Neuronal stem cell (in vitro differentiated cells): ENCODE measurements at regions not wholly inside any gene's neighbourhood (a gene's known extent, or its start where the extent isn't known, plus 50 kb on each side); places are given as distances from the start of the nearest gene placed in this dataset.

Source experiments
- DNase-seq: peaks from one replicate; pipeline ENCODE4 v3.0.0-alpha.2; 2013; ENCODE audit warnings: low spot score
- H2AFZ ChIP-seq: one replicate; pipeline ENCODE4 v1.6.1; 2013; ENCODE audit warnings: mild to moderate bottlenecking, low read length, inconsistent platforms
- H2AK5ac ChIP-seq: 2 replicates; pipeline ENCODE4 v1.6.1; 2013; ENCODE audit warnings: low read depth, mild to moderate bottlenecking, inconsistent platforms, low read length, moderate library complexity, mixed read lengths
- H2BK120ac ChIP-seq: 2 replicates; pipeline ENCODE4 v1.6.1; 2013; ENCODE audit warnings: low read depth, mild to moderate bottlenecking, inconsistent platforms, low read length, moderate library complexity, mixed read lengths
- H2BK12ac ChIP-seq: one replicate; pipeline ENCODE4 v1.6.1; 2013; ENCODE audit warnings: low read length, inconsistent platforms
- H2BK15ac ChIP-seq: 2 replicates; pipeline ENCODE4 v1.6.1; 2013; ENCODE audit warnings: mild to moderate bottlenecking, low read length, inconsistent platforms, mixed read lengths
- H2BK5ac ChIP-seq: one replicate; pipeline ENCODE4 v1.6.1; 2013; ENCODE audit warnings: inconsistent platforms, mild to moderate bottlenecking, low read length, moderate library complexity
- H3K14ac ChIP-seq: one replicate; pipeline ENCODE4 v1.6.1; 2013; ENCODE audit warnings: low read length, inconsistent platforms
- H3K18ac ChIP-seq: 2 replicates; pipeline ENCODE4 v1.6.1; 2013; ENCODE audit warnings: low read length, inconsistent platforms
- H3K23ac ChIP-seq: 2 replicates; pipeline ENCODE4 v1.6.1; 2013; ENCODE audit warnings: low read depth, mild to moderate bottlenecking, mixed read lengths, low read length, inconsistent platforms; ENCODE audit not compliant: poor library complexity
- H3K27ac ChIP-seq: replicated peaks from 3 replicates; pipeline ENCODE4 v1.5.1; 2013; ENCODE audit warnings: low read length, inconsistent platforms
- H3K27me3 ChIP-seq, 3 experiments: 2 replicates each; pipeline ENCODE4 v1.6.1; 2013; ENCODE audit warnings: low read length in 3 of 3, mild to moderate bottlenecking in 2 of 3, inconsistent platforms in 1 of 3, low read depth in 1 of 3, mixed read lengths in 1 of 3, moderate library complexity in 1 of 3; ENCODE audit not compliant: control insufficient read depth in 3 of 3, insufficient read depth in 3 of 3
- H3K36me3 ChIP-seq, 2 donors: replicated peaks in 1 of 2; 2 replicates each; pipeline ENCODE4 v1.6.1; 2013; ENCODE audit warnings: low read length in 2 of 2; ENCODE audit not compliant: control insufficient read depth in 2 of 2, insufficient read depth in 2 of 2
- H3K4ac ChIP-seq: 2 replicates; pipeline ENCODE4 v1.6.1; 2013; ENCODE audit warnings: inconsistent platforms, mild to moderate bottlenecking, low read length, moderate library complexity
- H3K4me1 ChIP-seq, 2 donors: 1 replicate in 1 of 2; 2 replicates in 1 of 2; pipeline ENCODE4 v1.6.1; 2013; ENCODE audit warnings: low read length in 2 of 2, low read depth in 1 of 2; ENCODE audit not compliant: control insufficient read depth in 2 of 2, insufficient read depth in 1 of 2
- H3K4me2 ChIP-seq: one replicate; pipeline ENCODE4 v1.6.1; 2013; ENCODE audit warnings: mild to moderate bottlenecking, low read length, inconsistent platforms; ENCODE audit not compliant: insufficient read depth, poor library complexity, severe bottlenecking
- H3K4me3 ChIP-seq, 2 donors: 2 replicates each; pipeline ENCODE4 v1.5.1; 2013; ENCODE audit warnings: low read length in 2 of 2, mild to moderate bottlenecking in 2 of 2, inconsistent platforms in 1 of 2, moderate library complexity in 1 of 2
- H3K79me1 ChIP-seq: one replicate; pipeline ENCODE4 v1.6.1; 2013; ENCODE audit warnings: low read depth, mild to moderate bottlenecking, inconsistent platforms, low read length, moderate library complexity
- H3K9ac ChIP-seq: one replicate; pipeline ENCODE4 v1.6.1; 2013; ENCODE audit warnings: mild to moderate bottlenecking, low read depth, low read length, inconsistent platforms; ENCODE audit not compliant: poor library complexity
- H3K9me3 ChIP-seq, 2 donors: replicated peaks in 1 of 2; 2 replicates each; pipeline versions ENCODE3 to v1.6.1; 2013; ENCODE audit warnings: low read length in 2 of 2, mild to moderate bottlenecking in 2 of 2, inconsistent platforms in 1 of 2, low read depth in 1 of 2, mixed read lengths in 1 of 2, moderate library complexity in 1 of 2; ENCODE audit not compliant: control insufficient read depth in 2 of 2, insufficient read depth in 1 of 2
- H4K8ac ChIP-seq: one replicate; pipeline ENCODE4 v1.6.1; 2013; ENCODE audit warnings: low read depth, mild to moderate bottlenecking, inconsistent platforms, low read length, moderate library complexity
- H4K91ac ChIP-seq: one replicate; pipeline ENCODE4 v1.6.1; 2013; ENCODE audit warnings: low read length, low read depth, mild to moderate bottlenecking, inconsistent platforms; ENCODE audit not compliant: poor library complexity
- WGBS, 2 donors: extraction: QIAGEN DNeasy Blood & Tissue Kit; methylation state at CpG; one replicate each; pipeline ENCODE4 v1.1.7; 2013; ENCODE audit warnings: missing lambda C conversion rate in 2 of 2, mixed read lengths in 1 of 2; ENCODE audit not compliant: insufficient read length in 2 of 2, insufficient replicate concordance in 1 of 2; ENCODE audit errors: extremely low coverage in 2 of 2; 5-methylcytosine and 5-hydroxymethylcytosine counted together

- Histone ChIP-seq H3K9ac (no peak overlapping the region), H3K9me3 (peaks cover 0 to 2% of the 10 kb centered on the region in 2 donors), H3K4me3 (no peak overlapping the region), H2BK15ac (no peak overlapping the region), H3K4me2 (no peak overlapping the region), H3K27me3 (no peaks in the 10 kb centered on the region), H2BK5ac (no peak overlapping the region), H3K4ac (no peak overlapping the region), H3K36me3 (no peaks in the 10 kb centered on the region), H2BK120ac (no peak overlapping the region), H3K23ac (no peak overlapping the region), H3K18ac (no peak overlapping the region), H3K79me1 (no peaks in the 10 kb centered on the region), H4K91ac (no peak overlapping the region), H2BK12ac (no peak overlapping the region), H3K14ac (no peak overlapping the region), H2AFZ (no peak overlapping the region), H3K4me1 (no peaks in the 10 kb centered on the region), H3K27ac (no peak overlapping the region), H2AK5ac (no peak overlapping the region), H4K8ac (no peak overlapping the region)
- no CpG with 5 or more reads among the region's 2 CpGs for WGBS, 2 donors
- no peak for DNase-seq
Observed at GRCh38 chr4:30811296-30811695, 91.1 kb downstream of the PCDH7 start.

- Histone ChIP-seq H3K79me1 (no peaks in the 10 kb centered on the region), H3K9ac (no peak overlapping the region), H2AFZ (no peak overlapping the region), H3K27me3 (no peaks in the 10 kb centered on the region), H2BK15ac (no peak overlapping the region), H2BK5ac (no peak overlapping the region), H3K4me1 (no peaks in the 10 kb centered on the region), H3K9me3 (peaks cover 0 to 2% of the 10 kb centered on the region in 2 donors), H2AK5ac (no peak overlapping the region), H3K4ac (no peak overlapping the region), H4K91ac (no peak overlapping the region), H3K14ac (no peak overlapping the region), H4K8ac (no peak overlapping the region), H3K4me2 (no peak overlapping the region), H3K4me3 (no peak overlapping the region), H2BK12ac (no peak overlapping the region), H3K36me3 (no peaks in the 10 kb centered on the region), H2BK120ac (no peak overlapping the region), H3K27ac (no peak overlapping the region), H3K23ac (no peak overlapping the region), H3K18ac (no peak overlapping the region)
- no CpG with 5 or more reads among the region's 2 CpGs for WGBS, 2 donors
- DNase-seq = no peak
Observed at GRCh38 chr4:30815685-30816084, 95.5 kb downstream of the PCDH7 start.

- no peak overlapping the region for H3K23ac ChIP-seq
- H2BK120ac ChIP-seq = no peak overlapping the region
- H3K4me3 ChIP-seq = no peak overlapping the region
- H4K8ac ChIP-seq = no peak overlapping the region
- H2AFZ ChIP-seq = no peak overlapping the region
- H2BK12ac ChIP-seq = no peak overlapping the region
- H2AK5ac ChIP-seq = no peak overlapping the region
- no peak overlapping the region for H2BK15ac ChIP-seq
- no peak overlapping the region for H3K18ac ChIP-seq
- no peak overlapping the region for H3K4me2 ChIP-seq
- H4K91ac ChIP-seq = no peak overlapping the region
- no peaks in the 10 kb centered on the region for H3K79me1 ChIP-seq
- WGBS, 2 donors = no CpG with 5 or more reads among the region's 1 CpG
- peaks cover 0 to 2% of the 10 kb centered on the region in 2 donors for H3K9me3 ChIP-seq
- no peak for DNase-seq
- no peak overlapping the region for H3K27ac ChIP-seq
- no peaks in the 10 kb centered on the region for H3K36me3 ChIP-seq
- H3K4me1 ChIP-seq = peaks cover 2 to 4% of the 10 kb centered on the region in 2 donors
- H3K14ac ChIP-seq = no peak overlapping the region
- H3K9ac ChIP-seq = no peak overlapping the region
- no peak overlapping the region for H3K4ac ChIP-seq
- no peak overlapping the region for H2BK5ac ChIP-seq
- no peaks in the 10 kb centered on the region for H3K27me3 ChIP-seq
Observed at GRCh38 chr4:30817447-30817846, 97.3 kb downstream of the PCDH7 start.

- H2BK15ac ChIP-seq = no peak overlapping the region
- no peak overlapping the region for H2AK5ac ChIP-seq
- no peak overlapping the region for H3K4ac ChIP-seq
- H3K9me3 ChIP-seq = peaks cover 0 to 2% of the 10 kb centered on the region in 2 donors
- H2BK12ac ChIP-seq = no peak overlapping the region
- H4K8ac ChIP-seq = no peak overlapping the region
- H4K91ac ChIP-seq = no peak overlapping the region
- no peak for DNase-seq
- no peak overlapping the region for H3K4me2 ChIP-seq
- H2BK5ac ChIP-seq = no peak overlapping the region
- no peak overlapping the region for H3K14ac ChIP-seq
- no peaks in the 10 kb centered on the region for H3K79me1 ChIP-seq
- no peaks in the 10 kb centered on the region for H3K27me3 ChIP-seq
- no peak overlapping the region for H3K9ac ChIP-seq
- H3K18ac ChIP-seq = no peak overlapping the region
- H3K36me3 ChIP-seq = no peaks in the 10 kb centered on the region
- H3K4me1 ChIP-seq = peaks cover 2 to 4% of the 10 kb centered on the region in 2 donors
- no peak overlapping the region for H2BK120ac ChIP-seq
- H3K4me3 ChIP-seq = no peak overlapping the region
- H2AFZ ChIP-seq = no peak overlapping the region
- H3K23ac ChIP-seq = no peak overlapping the region
- no peak overlapping the region for H3K27ac ChIP-seq
Observed at GRCh38 chr4:30818541-30818940, 98.4 kb downstream of the PCDH7 start.
